ENCODE measurements at regions not wholly inside any gene's neighbourhood (a gene's known extent, or its start where the extent isn't known, plus 50 kb on each side); places are given as distances from the start of the nearest gene placed in this dataset.

GRCh38 chr14:104341532-104342434 lies 203.4 kb downstream of the KIF26A start:
- no peak for DNase-seq (ENCODE audit: low read depth in 2 of 2)

GRCh38 chr14:104342435-104343293 lies 204.3 kb downstream of the KIF26A start:
- no peak for DNase-seq (ENCODE audit: low read depth in 2 of 2)

GRCh38 chr14:104343294-104343625 lies 204.9 kb downstream of the KIF26A start:
- no peak for DNase-seq (ENCODE audit: low read depth in 2 of 2)

- DNase-seq (ENCODE audit: low read depth in 2 of 2) = no peak
Observed at GRCh38 chr14:104343690-104344640, 205.6 kb downstream of the KIF26A start.

GRCh38 chr14:104344818-104345620 lies 206.6 kb downstream of the KIF26A start:
- no peak for DNase-seq (ENCODE audit: low read depth in 2 of 2)

GRCh38 chr14:104345621-104346462 lies 207.5 kb downstream of the KIF26A start:
- no peak for DNase-seq (ENCODE audit: low read depth in 2 of 2)

- no peak for DNase-seq (ENCODE audit: low read depth in 2 of 2)
Observed at GRCh38 chr14:104346608-104347007, 208.2 kb downstream of the KIF26A start.

- no peak for DNase-seq (ENCODE audit: low read depth in 2 of 2)
Observed at GRCh38 chr14:104348741-104349140, 210.4 kb downstream of the KIF26A start.

- no peak for DNase-seq (ENCODE audit: low read depth in 2 of 2)
Observed at GRCh38 chr14:104349950-104350349, 211.6 kb downstream of the KIF26A start.

GRCh38 chr14:104350463-104351185 lies 212.2 kb downstream of the KIF26A start:
- no peak for DNase-seq (ENCODE audit: low read depth in 2 of 2)

GRCh38 chr14:104351849-104352492 lies 213.6 kb downstream of the KIF26A start:
- DNase-seq (ENCODE audit: low read depth in 2 of 2) = no peak

- DNase-seq (ENCODE audit: low read depth in 2 of 2) = no peak
Observed at GRCh38 chr14:104352493-104353220, 214.3 kb downstream of the KIF26A start.

- DNase-seq (ENCODE audit: low read depth in 2 of 2) = no peak
Observed at GRCh38 chr14:104353221-104353920, 215.0 kb downstream of the KIF26A start.

- DNase-seq (ENCODE audit: low read depth in 2 of 2) = no peak
Observed at GRCh38 chr14:104353921-104354701, 215.7 kb downstream of the KIF26A start.

- DNase-seq (ENCODE audit: low read depth in 2 of 2) = no peak
Observed at GRCh38 chr14:104355101-104356019, 217.0 kb downstream of the KIF26A start.

Measured in stimulated activated CD4-positive, alpha-beta T cell treated with anti-CD3 and anti-CD28 coated beads, Interleukin-1b, Interleukin-23, amount 100 ng/mL, for 1 hour (primary cell).